NCI-H82 (cell line): ENCODE measurements at regions not wholly inside any gene's neighbourhood (a gene's known extent, or its start where the extent isn't known, plus 50 kb on each side); places are given as distances from the start of the nearest gene placed in this dataset.

Source experiments
- DNase-seq: peaks from one replicate; lab custom pipeline; 2025; lab: John Stamatoyannopoulos, UW

GRCh38 chr5:56346741-56347535 lies 113.8 kb upstream of the ANKRD55 start:
- no peak for DNase-seq

GRCh38 chr5:56346044-56346710 lies 113.0 kb upstream of the ANKRD55 start:
- DNase-seq: no peak

- no peak for DNase-seq
Measured at GRCh38 chr5:56345352-56345751, 112.2 kb upstream of the ANKRD55 start.

DNA sequence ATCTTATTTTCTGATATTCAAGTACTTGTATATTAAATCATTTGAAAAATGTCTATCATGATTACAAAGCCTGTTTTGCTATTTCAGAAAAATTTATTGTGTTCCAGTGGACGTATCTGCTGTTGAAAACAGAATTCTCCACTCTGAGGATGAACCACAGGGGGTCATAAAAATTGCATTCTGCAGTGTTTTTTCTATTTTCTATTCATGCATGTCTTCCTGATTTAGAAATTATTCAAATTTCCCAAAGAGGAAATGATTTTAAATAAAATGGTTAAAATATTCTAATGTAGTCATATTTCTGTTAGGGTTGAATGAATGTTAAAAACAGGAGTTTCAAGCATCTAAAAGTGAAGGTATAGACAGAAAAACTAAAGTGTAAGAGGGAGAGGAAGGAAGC lies 111.5 kb upstream of the ANKRD55 start:
- DNase-seq: no peak

GRCh38 chr5:56343988-56344387 lies 110.9 kb upstream of the ANKRD55 start:
- no peak for DNase-seq

- DNase-seq: no peak
Measured at GRCh38 chr5:56342616-56343015, 109.5 kb upstream of the ANKRD55 start.

GRCh38 chr5:56340196-56340980 lies 107.3 kb upstream of the ANKRD55 start:
- DNase-seq: no peak

DNA sequence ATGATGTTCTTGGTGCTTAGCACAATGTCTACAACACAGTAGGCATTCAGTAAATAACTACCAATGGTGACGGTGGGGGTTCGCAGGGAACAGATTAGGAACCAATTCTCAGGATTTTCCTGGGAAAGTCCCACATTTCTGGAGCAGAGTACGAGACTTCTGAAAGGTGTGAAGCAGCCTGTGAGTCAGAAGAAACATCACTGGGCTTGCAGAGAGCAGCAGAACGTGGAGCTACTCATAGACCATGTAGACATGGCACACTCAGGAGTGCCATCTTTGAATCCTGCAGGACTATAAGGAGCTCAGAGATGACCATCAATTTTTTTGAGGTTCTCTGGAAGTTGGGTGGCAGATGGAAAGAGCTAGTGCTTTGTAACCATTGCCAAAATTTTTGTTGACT lies 106.6 kb upstream of the ANKRD55 start:
- no peak for DNase-seq

DNA sequence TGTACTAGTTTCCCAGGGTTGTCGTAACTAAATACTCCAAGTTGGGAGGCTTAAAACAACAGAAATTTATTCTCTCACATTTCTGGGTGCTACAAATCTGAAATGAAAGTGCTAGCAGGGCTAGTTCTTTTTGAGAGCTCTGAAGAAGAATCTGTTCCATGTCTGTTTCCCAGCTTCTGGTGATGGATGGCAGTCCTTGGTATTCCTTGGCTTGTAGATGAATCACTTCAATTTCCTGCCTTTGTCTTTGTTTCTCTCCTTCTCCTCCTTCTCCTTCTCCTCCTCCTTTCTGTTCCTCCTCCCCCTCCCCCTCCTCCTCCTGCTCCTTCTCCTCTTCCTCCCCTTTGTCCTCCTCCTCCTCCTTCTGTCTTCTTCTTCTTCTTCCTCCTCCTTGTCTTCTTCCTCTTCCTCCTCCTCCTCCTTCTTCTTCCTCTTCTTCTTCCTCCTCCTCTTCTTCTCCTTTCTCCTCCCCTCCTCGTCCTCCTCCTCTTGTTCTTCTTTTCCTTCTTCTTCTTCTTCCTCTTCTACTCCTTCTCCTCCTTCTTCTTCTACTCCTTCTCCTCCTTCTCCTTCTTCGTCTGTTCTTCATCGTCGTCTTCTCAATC lies 104.7 kb upstream of the ANKRD55 start:
- DNase-seq: no peak

DNA sequence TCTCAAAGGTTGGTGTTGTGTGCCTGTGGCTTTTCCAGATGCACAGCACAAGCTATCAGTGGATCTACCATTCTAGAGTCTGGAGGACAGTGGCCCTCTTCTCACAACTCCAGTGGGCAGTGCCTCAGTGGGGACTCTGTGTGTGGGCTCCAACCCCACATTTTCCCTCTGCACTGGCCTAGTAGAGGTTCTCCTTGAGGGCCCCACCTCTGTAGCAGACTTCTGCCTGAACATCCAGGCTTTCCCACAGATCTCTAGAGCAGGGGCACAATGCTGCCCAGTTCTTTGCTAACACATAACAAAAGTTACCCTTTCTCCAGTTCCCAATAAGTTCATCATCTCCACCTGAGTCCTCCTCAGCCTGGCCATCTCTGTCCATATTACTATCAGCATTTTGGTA lies 102.1 kb upstream of the ANKRD55 start:
- DNase-seq: no peak

DNA sequence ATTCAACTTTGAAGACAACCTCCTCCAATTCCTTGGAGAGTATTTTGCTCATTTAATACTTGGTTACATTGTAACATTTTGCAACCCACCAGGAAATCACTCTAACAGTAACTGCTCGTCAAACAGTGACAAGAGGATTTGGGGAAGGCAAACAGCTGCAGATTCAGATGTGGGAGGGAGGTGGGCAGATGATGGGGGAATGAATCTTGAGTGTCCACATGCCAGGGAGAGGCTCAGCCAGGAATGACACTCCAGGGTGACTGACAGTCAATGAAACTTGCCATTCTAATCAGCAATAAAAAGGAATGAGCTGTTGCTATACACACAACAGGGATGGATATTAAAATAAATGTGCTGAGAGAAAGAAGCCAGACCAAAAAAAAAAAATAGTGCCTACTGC lies 97.7 kb upstream of the ANKRD55 start:
- peak; percentile 49 for DNase-seq

- no peak for DNase-seq
Measured at GRCh38 chr5:56330167-56330566, 97.0 kb upstream of the ANKRD55 start.

- no peak for DNase-seq
Measured at GRCh38 chr5:56329652-56330051, 96.5 kb upstream of the ANKRD55 start.

DNA sequence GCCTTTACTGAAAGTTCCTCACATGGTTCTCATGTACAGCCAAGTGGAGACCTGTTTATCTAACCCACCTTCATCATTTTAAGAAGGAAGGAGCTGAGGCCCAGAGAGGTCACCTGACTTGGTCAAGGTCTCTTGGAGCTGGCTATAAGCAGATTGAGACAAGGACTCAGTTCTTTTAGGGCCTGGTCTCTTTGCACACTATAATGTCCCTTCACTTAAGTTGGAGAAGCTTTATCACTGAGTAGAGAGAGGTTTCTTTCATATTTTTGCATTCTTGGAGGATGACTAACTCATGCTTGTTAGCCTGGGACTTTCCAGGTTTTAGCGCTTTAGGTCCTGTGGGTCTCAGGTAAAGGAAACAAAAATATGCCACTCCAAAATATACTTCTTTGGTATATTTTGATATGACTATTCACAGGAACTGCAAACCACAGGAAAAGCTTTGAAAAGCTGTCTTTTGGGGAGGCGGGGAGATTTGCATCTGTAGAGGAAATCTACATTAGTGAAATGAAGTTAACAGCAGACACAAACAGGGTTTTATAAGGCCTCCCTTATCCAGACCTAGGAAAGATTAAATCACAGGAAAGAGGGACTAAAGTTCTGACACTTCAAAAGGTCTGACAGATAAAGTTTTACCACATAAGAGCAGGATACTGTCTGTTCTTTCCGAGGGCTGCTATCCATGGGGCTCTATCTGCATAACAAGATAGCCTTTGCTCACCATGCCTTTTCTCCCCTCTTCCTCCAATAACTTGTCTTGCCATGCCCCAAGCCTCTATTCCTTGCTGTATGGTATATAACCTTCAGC lies 95.8 kb upstream of the ANKRD55 start:
- DNase-seq: no peak

DNA sequence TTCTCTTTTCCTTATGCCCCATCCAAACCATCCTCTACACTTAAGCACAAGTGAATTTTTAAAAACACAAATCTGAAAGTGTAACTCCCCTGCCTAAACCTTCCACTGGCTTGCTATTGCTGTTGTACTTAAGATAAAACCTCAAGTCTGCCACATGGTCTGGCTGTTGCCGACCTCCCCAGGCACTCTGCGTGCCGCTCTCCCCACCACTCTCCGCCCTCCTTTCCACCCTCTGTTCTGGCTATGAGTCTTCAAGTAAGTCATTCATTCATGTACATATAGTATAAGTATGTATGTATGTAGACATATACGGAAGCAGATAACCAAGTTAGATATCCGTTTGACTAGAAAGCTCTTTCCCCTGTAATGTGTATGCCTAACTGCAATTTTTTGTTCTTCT lies 94.7 kb upstream of the ANKRD55 start:
- DNase-seq: no peak

DNA sequence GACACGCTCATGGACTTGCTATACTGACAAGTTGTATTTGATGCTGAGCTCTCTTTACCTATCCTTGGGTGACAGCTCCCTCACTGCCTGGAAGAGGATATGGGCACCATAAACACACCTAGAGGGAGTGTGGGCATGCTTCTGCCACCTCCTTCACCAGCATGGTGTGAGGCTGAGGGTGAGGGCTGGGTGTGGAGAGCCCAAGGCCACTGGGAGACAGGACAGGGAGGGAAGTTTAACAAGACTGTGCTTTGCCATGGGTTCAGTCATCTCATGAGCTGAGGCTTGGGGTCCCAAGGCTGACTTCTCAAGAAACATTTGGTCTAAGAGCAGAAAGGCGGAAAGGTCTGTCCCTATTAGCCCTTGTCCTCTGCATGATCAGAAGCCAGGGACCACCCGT lies 93.6 kb upstream of the ANKRD55 start:
- DNase-seq: no peak

- no peak for DNase-seq
Measured at GRCh38 chr5:56326116-56326515, 93.0 kb upstream of the ANKRD55 start.

DNA sequence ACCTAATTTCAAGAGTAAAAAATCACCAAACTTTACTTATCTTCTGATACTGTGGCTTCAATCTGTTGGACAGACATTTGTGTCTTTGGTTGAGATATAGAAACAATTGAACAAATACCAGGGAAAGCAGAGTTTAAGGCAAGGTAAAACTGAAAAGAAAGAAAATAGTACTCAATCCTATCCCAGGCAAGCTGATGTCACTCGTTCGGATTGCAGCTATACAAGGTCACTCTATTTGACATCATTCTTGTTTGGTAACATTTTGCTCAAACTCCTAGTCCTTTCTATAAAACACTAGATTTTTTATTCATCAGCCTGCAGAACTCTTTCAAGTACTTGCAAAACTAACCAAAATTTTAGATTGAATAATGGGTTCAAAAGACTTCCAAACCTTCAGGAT lies 91.9 kb upstream of the ANKRD55 start:
- no peak for DNase-seq

DNA sequence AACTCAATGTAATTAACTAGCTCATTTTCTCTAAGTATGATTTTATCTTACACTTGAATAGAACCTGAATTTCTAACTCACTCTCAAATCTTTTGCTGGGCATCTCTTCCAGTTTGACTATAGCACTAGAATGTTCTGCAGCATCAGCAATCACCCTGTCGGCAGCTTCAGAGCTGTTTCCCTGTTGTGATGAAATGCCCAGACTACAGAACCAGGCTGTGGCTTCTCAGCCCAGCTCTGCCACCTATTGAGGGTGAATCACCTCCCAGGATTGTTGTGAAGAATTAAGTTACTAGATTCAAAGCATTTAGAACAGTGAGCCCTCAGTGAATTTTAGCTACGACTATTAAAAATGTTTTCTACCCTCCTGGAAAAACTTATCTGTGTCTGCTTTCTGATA lies 90.4 kb upstream of the ANKRD55 start:
- DNase-seq: no peak

GRCh38 chr5:56322592-56322991 lies 89.5 kb upstream of the ANKRD55 start:
- no peak for DNase-seq

GRCh38 chr5:56321236-56321881 lies 88.2 kb upstream of the ANKRD55 start:
- no peak for DNase-seq
